ENCODE measurements at regions not wholly inside any gene's neighbourhood (a gene's known extent, or its start where the extent isn't known, plus 50 kb on each side); places are given as distances from the start of the nearest gene placed in this dataset.

DNA sequence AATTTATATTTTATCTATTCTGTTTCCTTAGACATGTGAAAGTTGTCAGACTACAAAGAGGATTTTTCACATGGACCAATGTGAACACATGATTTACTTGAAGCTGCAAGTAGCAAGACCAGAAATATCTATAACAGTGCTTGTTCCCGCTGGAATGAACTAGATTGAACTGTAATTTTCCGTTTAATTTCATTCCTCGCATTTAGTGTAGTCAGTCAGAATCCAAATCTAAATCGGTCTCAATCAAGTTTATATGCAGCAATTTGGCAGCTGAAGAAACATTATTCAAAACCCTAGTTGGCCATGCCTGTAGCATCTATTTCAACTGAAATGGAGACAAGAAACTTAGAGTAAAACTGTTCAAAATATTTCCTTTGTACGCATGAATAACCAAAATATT lies 570.7 kb upstream of the SLITRK5 start:
- TF ChIP-seq FOXP2 (optimal IDR thresholded peaks at IDR 0.05; ENCODE audit: borderline replicate concordance, extremely low read depth, extremely low read length, insufficient read depth): no peak
- no peak for TF ChIP-seq SIN3A (IDR thresholded peaks at IDR 0.05; ENCODE audit: borderline replicate concordance, insufficient read depth, low read length)
- TF ChIP-seq TAF1 (IDR thresholded peaks at IDR 0.05; ENCODE audit: borderline replicate concordance, insufficient read depth, low read length): no peak
- no peak for TF ChIP-seq POLR2AphosphoS5 (IDR thresholded peaks at IDR 0.05; ENCODE audit: low read depth, low read length)
- TF ChIP-seq, protein P1, sequence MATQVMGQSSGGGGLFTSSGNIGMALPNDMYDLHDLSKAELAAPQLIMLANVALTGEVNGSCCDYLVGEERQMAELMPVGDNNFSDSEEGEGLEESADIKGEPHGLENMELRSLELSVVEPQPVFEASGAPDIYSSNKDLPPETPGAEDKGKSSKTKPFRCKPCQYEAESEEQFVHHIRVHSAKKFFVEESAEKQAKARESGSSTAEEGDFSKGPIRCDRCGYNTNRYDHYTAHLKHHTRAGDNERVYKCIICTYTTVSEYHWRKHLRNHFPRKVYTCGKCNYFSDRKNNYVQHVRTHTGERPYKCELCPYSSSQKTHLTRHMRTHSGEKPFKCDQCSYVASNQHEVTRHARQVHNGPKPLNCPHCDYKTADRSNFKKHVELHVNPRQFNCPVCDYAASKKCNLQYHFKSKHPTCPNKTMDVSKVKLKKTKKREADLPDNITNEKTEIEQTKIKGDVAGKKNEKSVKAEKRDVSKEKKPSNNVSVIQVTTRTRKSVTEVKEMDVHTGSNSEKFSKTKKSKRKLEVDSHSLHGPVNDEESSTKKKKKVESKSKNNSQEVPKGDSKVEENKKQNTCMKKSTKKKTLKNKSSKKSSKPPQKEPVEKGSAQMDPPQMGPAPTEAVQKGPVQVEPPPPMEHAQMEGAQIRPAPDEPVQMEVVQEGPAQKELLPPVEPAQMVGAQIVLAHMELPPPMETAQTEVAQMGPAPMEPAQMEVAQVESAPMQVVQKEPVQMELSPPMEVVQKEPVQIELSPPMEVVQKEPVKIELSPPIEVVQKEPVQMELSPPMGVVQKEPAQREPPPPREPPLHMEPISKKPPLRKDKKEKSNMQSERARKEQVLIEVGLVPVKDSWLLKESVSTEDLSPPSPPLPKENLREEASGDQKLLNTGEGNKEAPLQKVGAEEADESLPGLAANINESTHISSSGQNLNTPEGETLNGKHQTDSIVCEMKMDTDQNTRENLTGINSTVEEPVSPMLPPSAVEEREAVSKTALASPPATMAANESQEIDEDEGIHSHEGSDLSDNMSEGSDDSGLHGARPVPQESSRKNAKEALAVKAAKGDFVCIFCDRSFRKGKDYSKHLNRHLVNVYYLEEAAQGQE (IDR thresholded peaks at IDR 0.05; ENCODE audit: insufficient read depth in 1 of 2, low read depth in 2 of 2, low read length in 2 of 2): no peak

DNA sequence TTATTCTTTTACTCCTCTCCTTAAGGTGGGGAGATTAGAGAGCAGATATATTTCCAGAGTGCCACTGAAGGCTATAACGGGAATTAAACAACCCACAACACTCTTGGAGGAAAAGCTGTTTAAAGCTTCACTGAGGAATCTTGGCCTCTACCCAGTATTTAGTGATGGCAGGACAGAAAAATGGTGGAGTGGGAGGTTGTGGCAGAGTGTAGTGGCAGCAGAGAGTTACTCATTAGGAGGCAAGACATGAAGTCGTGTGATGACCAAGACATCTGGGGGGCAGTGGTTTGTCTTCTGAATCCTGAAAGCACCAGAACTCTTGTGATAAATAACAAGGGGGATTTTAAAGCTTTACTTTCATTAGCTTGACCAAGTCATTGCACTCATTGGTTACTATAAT lies 563.5 kb upstream of the SLITRK5 start:
- TF ChIP-seq POLR2AphosphoS5 (IDR thresholded peaks at IDR 0.05; ENCODE audit: low read depth, low read length) (no peak), FOXP2 (optimal IDR thresholded peaks at IDR 0.05; ENCODE audit: borderline replicate concordance, extremely low read depth, extremely low read length, insufficient read depth) (no peak), SIN3A (IDR thresholded peaks at IDR 0.05; ENCODE audit: borderline replicate concordance, insufficient read depth, low read length) (no peak), TAF1 (IDR thresholded peaks at IDR 0.05; ENCODE audit: borderline replicate concordance, insufficient read depth, low read length) (no peak)
- TF ChIP-seq, protein P1 (IDR thresholded peaks at IDR 0.05; ENCODE audit: insufficient read depth in 1 of 2, low read depth in 2 of 2, low read length in 2 of 2): no peak

DNA sequence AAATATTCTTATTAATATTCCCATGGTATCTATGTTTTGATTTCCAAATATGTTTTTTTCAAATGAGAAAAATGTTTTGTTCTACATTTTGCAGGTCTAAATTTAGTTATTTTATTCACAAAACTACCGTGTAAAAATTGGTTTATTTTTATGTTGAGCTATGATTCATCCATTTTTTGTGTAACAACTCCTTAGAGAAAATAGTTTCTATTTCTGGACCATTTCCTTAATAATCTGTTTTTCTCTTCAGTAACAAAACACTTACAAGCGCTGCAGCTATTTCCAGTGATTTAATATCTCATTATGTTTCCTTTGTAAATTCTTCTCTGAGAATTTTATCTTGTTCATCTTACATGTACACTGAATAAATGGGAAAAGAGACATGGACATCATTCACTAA lies 550.7 kb upstream of the SLITRK5 start:
- TF ChIP-seq TAF1 (IDR thresholded peaks at IDR 0.05; ENCODE audit: borderline replicate concordance, insufficient read depth, low read length): no peak
- no peak for TF ChIP-seq FOXP2 (optimal IDR thresholded peaks at IDR 0.05; ENCODE audit: borderline replicate concordance, extremely low read depth, extremely low read length, insufficient read depth)
- TF ChIP-seq POLR2AphosphoS5 (IDR thresholded peaks at IDR 0.05; ENCODE audit: low read depth, low read length): no peak
- TF ChIP-seq, protein P1 (IDR thresholded peaks at IDR 0.05; ENCODE audit: insufficient read depth in 1 of 2, low read depth in 2 of 2, low read length in 2 of 2): no peak
- TF ChIP-seq SIN3A (IDR thresholded peaks at IDR 0.05; ENCODE audit: borderline replicate concordance, insufficient read depth, low read length): no peak

DNA sequence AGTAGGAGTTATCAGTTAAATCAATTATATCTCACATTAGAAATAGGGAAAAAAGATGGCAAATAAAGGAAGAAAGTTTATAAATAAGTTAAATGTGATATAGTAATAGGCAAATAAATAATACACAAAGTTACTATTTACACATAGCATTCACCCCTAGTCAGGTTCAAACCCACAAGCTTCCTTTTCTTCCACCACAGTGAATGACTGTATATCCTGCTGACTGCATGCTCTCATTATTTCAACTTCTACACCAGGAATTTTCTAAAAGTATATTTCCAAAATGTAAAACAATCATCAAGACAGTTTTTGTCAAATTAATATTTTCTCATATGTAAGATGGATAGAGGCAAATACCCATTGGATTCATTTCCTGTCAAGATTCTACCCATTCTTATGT lies 548.6 kb upstream of the SLITRK5 start:
- TF ChIP-seq FOXP2 (optimal IDR thresholded peaks at IDR 0.05; ENCODE audit: borderline replicate concordance, extremely low read depth, extremely low read length, insufficient read depth) (no peak), TAF1 (IDR thresholded peaks at IDR 0.05; ENCODE audit: borderline replicate concordance, insufficient read depth, low read length) (no peak), SIN3A (IDR thresholded peaks at IDR 0.05; ENCODE audit: borderline replicate concordance, insufficient read depth, low read length) (no peak), POLR2AphosphoS5 (IDR thresholded peaks at IDR 0.05; ENCODE audit: low read depth, low read length) (no peak)
- TF ChIP-seq, protein P1 (IDR thresholded peaks at IDR 0.05; ENCODE audit: insufficient read depth in 1 of 2, low read depth in 2 of 2, low read length in 2 of 2): no peak
